ENCODE measurements at regions not wholly inside any gene's neighbourhood (a gene's known extent, or its start where the extent isn't known, plus 50 kb on each side); places are given as distances from the start of the nearest gene placed in this dataset.

GRCh38 chr12:19959353-19959752 lies 409.0 kb upstream of the PDE3A start:
- H3K36me3 ChIP-seq: no peaks in the 10 kb centered on the region
- DNase-seq (no peak), ATAC-seq (no peak)
- no peaks in the 10 kb centered on the region for H3K4me1 ChIP-seq
- TF ChIP-seq CTCF (IDR thresholded peaks at IDR 0.05): no peak
- H3K4me3 ChIP-seq: no peak overlapping the region
- no peak overlapping the region for H3K27ac ChIP-seq
- H3K27me3 ChIP-seq: no peaks in the 10 kb centered on the region
- no peaks in the 10 kb centered on the region for H3K9me3 ChIP-seq
- intact Hi-C loops (cut with DNase I): no loop called here

GRCh38 chr12:19960527-19960926 lies 407.8 kb upstream of the PDE3A start:
- ATAC-seq (no peak), DNase-seq (no peak)
- Histone ChIP-seq H3K9me3 (no peaks in the 10 kb centered on the region), H3K27me3 (no peaks in the 10 kb centered on the region), H3K36me3 (no peaks in the 10 kb centered on the region), H3K27ac (no peak overlapping the region), H3K4me3 (no peak overlapping the region), H3K4me1 (no peaks in the 10 kb centered on the region)
- intact Hi-C loops (cut with DNase I): no loop called here
- TF ChIP-seq CTCF (IDR thresholded peaks at IDR 0.05): no peak

- DNase-seq (no peak), ATAC-seq (no peak)
- no peaks in the 10 kb centered on the region for H3K27me3 ChIP-seq
- H3K36me3 ChIP-seq: no peaks in the 10 kb centered on the region
- no peak overlapping the region for H3K27ac ChIP-seq
- TF ChIP-seq CTCF (IDR thresholded peaks at IDR 0.05): no peak
- H3K4me3 ChIP-seq: no peak overlapping the region
- no peaks in the 10 kb centered on the region for H3K4me1 ChIP-seq
- H3K9me3 ChIP-seq: no peaks in the 10 kb centered on the region
- intact Hi-C loops (cut with DNase I): no loop called here
Measured at GRCh38 chr12:19962192-19962591, 406.1 kb upstream of the PDE3A start.

- ATAC-seq (no peak), DNase-seq (no peak)
- Histone ChIP-seq H3K36me3 (no peaks in the 10 kb centered on the region), H3K4me3 (no peak overlapping the region), H3K27me3 (no peaks in the 10 kb centered on the region), H3K27ac (no peak overlapping the region), H3K4me1 (peaks cover 0 to 3% of the 10 kb centered on the region in 2 donors), H3K9me3 (no peaks in the 10 kb centered on the region)
- intact Hi-C loops (cut with DNase I): no loop called here
- TF ChIP-seq CTCF (IDR thresholded peaks at IDR 0.05): no peak
Measured at GRCh38 chr12:19963972-19964371, 404.4 kb upstream of the PDE3A start.

- DNase-seq: no peak
- intact Hi-C loops (cut with DNase I): no loop called here
Measured at GRCh38 chr12:19964549-19964948, 403.8 kb upstream of the PDE3A start.

More at GRCh38 chr12:19964549-19964948, 403.8 kb upstream of the PDE3A start:
- H3K36me3 ChIP-seq: no peaks in the 10 kb centered on the region
- H3K27ac ChIP-seq: no peak overlapping the region
- H3K4me3 ChIP-seq: no peak overlapping the region
- H3K27me3 ChIP-seq: no peaks in the 10 kb centered on the region
- no peaks in the 10 kb centered on the region for H3K9me3 ChIP-seq
- H3K4me1 ChIP-seq: peaks cover 0 to 3% of the 10 kb centered on the region in 2 donors
- TF ChIP-seq CTCF (IDR thresholded peaks at IDR 0.05): no peak
- ATAC-seq: no peak

Measured in left lung (tissue), 4 donors.